Tibial nerve (tissue), 4 donors: ENCODE measurements at regions not wholly inside any gene's neighbourhood (a gene's known extent, or its start where the extent isn't known, plus 50 kb on each side); places are given as distances from the start of the nearest gene placed in this dataset.

ENCODE experiments used
- CTCF ChIP-seq, 5 experiments: fragments of 200-600 bp in 3 of 5; fragments of 450-650 bp in 2 of 5; sonication (generic) in 3 of 5; IDR thresholded peaks; one replicate each; pipeline ENCODE4 v1.5.1; 2016 to 2019; ENCODE audit warnings: antibody characterized with exemption in 5 of 5, mild to moderate bottlenecking in 3 of 5, moderate library complexity in 2 of 5
- EP300 ChIP-seq, 2 donors: sonication (generic); formaldehyde crosslinking; IDR thresholded peaks; one replicate each; pipeline ENCODE4 v1.6.1; 2017; ENCODE audit warnings: antibody characterized with exemption in 2 of 2, mild to moderate bottlenecking in 1 of 2
- POLR2A ChIP-seq, 2 donors: fragments of 450-650 bp; IDR thresholded peaks; one replicate each; pipeline ENCODE4 v1.6.1; 2017; ENCODE audit warnings: antibody characterized with exemption in 2 of 2, mild to moderate bottlenecking in 2 of 2, moderate library complexity in 2 of 2

GRCh38 chr7:67407392-67408071 is 410.9 kb downstream of the TYW1 start:
- TF ChIP-seq CTCF (IDR thresholded peaks at IDR 0.05), result no peak
- TF ChIP-seq POLR2A (IDR thresholded peaks at IDR 0.05), result no peak
- TF ChIP-seq EP300 (IDR thresholded peaks at IDR 0.05), result no peak
